ENCODE measurements at regions not wholly inside any gene's neighbourhood (a gene's known extent, or its start where the extent isn't known, plus 50 kb on each side); places are given as distances from the start of the nearest gene placed in this dataset.

DNA sequence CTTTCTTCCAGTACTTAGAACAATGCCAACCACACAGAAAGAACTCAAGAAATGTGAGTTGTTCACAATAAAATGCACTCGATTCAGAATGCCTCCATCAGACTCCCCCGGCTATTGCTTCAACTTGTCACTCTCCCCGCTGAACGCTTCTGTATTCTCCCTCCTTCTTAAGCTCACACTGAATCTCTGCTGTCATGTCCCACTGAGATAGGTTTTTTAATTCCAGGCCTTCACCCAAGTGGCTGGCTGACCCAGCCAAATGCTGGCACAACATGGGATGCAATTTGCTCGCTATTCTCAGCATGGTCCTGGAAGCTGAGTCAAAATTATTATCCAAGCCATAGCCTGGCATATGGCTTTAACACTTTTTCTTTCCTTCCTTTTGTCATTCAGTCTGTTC lies 76.8 kb upstream of the SERP2 start:
- TF ChIP-seq, protein P1, sequence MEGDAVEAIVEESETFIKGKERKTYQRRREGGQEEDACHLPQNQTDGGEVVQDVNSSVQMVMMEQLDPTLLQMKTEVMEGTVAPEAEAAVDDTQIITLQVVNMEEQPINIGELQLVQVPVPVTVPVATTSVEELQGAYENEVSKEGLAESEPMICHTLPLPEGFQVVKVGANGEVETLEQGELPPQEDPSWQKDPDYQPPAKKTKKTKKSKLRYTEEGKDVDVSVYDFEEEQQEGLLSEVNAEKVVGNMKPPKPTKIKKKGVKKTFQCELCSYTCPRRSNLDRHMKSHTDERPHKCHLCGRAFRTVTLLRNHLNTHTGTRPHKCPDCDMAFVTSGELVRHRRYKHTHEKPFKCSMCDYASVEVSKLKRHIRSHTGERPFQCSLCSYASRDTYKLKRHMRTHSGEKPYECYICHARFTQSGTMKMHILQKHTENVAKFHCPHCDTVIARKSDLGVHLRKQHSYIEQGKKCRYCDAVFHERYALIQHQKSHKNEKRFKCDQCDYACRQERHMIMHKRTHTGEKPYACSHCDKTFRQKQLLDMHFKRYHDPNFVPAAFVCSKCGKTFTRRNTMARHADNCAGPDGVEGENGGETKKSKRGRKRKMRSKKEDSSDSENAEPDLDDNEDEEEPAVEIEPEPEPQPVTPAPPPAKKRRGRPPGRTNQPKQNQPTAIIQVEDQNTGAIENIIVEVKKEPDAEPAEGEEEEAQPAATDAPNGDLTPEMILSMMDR (IDR thresholded peaks at IDR 0.05) = no peak
- TF ChIP-seq POLR2AphosphoS5 (IDR thresholded peaks at IDR 0.05) = no peak
